MM.1S (cell line): ENCODE measurements at regions not wholly inside any gene's neighbourhood (a gene's known extent, or its start where the extent isn't known, plus 50 kb on each side); places are given as distances from the start of the nearest gene placed in this dataset.
"Not testable (repeated sequence)": the region's sequence is repeated elsewhere in the genome, so short reads cannot be mapped to it uniquely, and the experiment has no call there.

ENCODE experiments used
- DNase-seq: peaks from one replicate; pipeline ENCODE4 v3.0.0-alpha.2; 2015
- H2AFZ ChIP-seq: fragments of 300-600 bp; sonication (generic); 2 replicates; pipeline ENCODE4 v1.6.0; 2016; ENCODE audit warnings: antibody characterized with exemption, low read length
- H3F3A ChIP-seq: fragments of 300-600 bp; sonication (generic); 2 replicates; pipeline ENCODE4 v1.6.1; 2016; ENCODE audit warnings: mild to moderate bottlenecking, antibody characterized with exemption, low read length, moderate library complexity, mixed read lengths; ENCODE audit not compliant: insufficient read depth
- H3K27ac ChIP-seq: fragments of 300-600 bp; sonication (generic); 2 replicates; pipeline ENCODE4 v1.5.1; 2016; ENCODE audit warnings: mild to moderate bottlenecking, low read length
- H3K27me3 ChIP-seq: fragments of 300-600 bp; sonication (generic); replicated peaks from 2 replicates; pipeline ENCODE4 v1.6.0; 2016; ENCODE audit warnings: low read length; ENCODE audit not compliant: insufficient read depth
- H3K36me3 ChIP-seq: fragments of 300-600 bp; sonication (generic); replicated peaks from 2 replicates; pipeline ENCODE4 v1.6.1; 2016; ENCODE audit warnings: mild to moderate bottlenecking, low read length, mixed read lengths; ENCODE audit not compliant: insufficient read depth
- H3K4me1 ChIP-seq: fragments of 300-600 bp; sonication (generic); 2 replicates; pipeline ENCODE4 v1.6.1; 2016; ENCODE audit warnings: low read length, mixed read lengths
- H3K4me2 ChIP-seq: fragments of 300-600 bp; sonication (generic); 2 replicates; pipeline ENCODE4 v1.6.0; 2016; ENCODE audit warnings: low read depth, low read length
- H3K4me3 ChIP-seq: fragments of 300-600 bp; sonication (generic); 2 replicates; pipeline ENCODE4 v1.5.1; 2016; ENCODE audit warnings: low read length, mixed read lengths
- H3K79me2 ChIP-seq: fragments of 300-600 bp; sonication (generic); 2 replicates; pipeline ENCODE4 v1.6.1; 2016; ENCODE audit warnings: mixed run types, low read length, mixed read lengths
- H3K9ac ChIP-seq: fragments of 300-600 bp; sonication (generic); 2 replicates; pipeline ENCODE4 v1.6.1; 2016; ENCODE audit warnings: low read length, mixed read lengths
- H3K9me2 ChIP-seq: fragments of 300-600 bp; sonication (generic); replicated peaks from 2 replicates; pipeline ENCODE4 v1.6.1; 2016; ENCODE audit warnings: mild to moderate bottlenecking, low read length, mixed read lengths; ENCODE audit not compliant: insufficient read depth
- H3K9me3 ChIP-seq: fragments of 300-600 bp; sonication (generic); replicated peaks from 2 replicates; pipeline ENCODE4 v1.6.1; 2016; ENCODE audit warnings: mild to moderate bottlenecking, low read length, mixed read lengths; ENCODE audit not compliant: insufficient read depth
- H4K20me1 ChIP-seq: fragments of 300-600 bp; sonication (generic); 2 replicates; pipeline ENCODE4 v1.6.1; 2016; ENCODE audit warnings: mild to moderate bottlenecking, low read length, moderate library complexity, mixed read lengths; ENCODE audit not compliant: insufficient read depth
- EZH2 ChIP-seq: fragments of 300-600 bp; sonication (generic); optimal IDR thresholded peaks from 2 replicates; pipeline ENCODE3; 2017; ENCODE audit warnings: low read depth, mild to moderate bottlenecking, antibody characterized with exemption, low read length, mixed read lengths
- EZH2phosphoT487 ChIP-seq: fragments of 300-600 bp; sonication (generic); IDR thresholded peaks from 2 replicates; pipeline ENCODE4 v1.6.1; 2018; ENCODE audit warnings: antibody characterized with exemption, low read length
- TF ChIP-seq, protein P1 (sequence below): fragments of 300-600 bp; sonication (generic); IDR thresholded peaks from 2 replicates; pipeline ENCODE4 v1.5.1; 2016; ENCODE audit warnings: antibody characterized with exemption, low read length, mixed read lengths

DNA sequence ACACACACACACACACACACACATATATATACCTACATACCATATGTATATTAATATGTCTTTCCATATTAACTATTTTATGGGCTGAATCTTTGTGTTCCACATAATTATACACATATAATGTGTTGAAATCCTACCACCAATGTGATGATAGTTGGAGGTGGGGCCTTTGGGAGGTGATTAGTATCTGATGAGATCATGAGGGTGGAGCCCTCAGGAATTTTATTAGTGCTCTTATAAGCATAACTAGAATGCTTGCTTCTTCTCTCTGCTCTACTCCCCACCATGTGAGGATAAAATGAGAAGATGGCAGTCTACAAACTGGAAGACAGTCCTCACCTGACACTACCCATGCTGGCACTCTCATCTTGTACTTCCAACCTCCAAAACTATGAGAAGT lies 1193.5 kb upstream of the FLRT2 start:
- H3K4me1 ChIP-seq = no peaks in the 10 kb centered on the region
- H3K9ac ChIP-seq = no peak overlapping the region
- no peaks in the 10 kb centered on the region for H3K36me3 ChIP-seq
- H3K79me2 ChIP-seq = no peaks in the 10 kb centered on the region
- no peaks in the 10 kb centered on the region for H3F3A ChIP-seq
- H3K4me2 ChIP-seq = no peak overlapping the region
- H3K27ac ChIP-seq = no peak overlapping the region
- H3K9me3 ChIP-seq = no peaks in the 10 kb centered on the region
- no peak for DNase-seq
- no peaks in the 10 kb centered on the region for H3K9me2 ChIP-seq
- H4K20me1 ChIP-seq = no peaks in the 10 kb centered on the region
- no peak overlapping the region for H3K4me3 ChIP-seq
- H3K27me3 ChIP-seq = no peaks in the 10 kb centered on the region
- no peak overlapping the region for H2AFZ ChIP-seq
- TF ChIP-seq EZH2phosphoT487 (no peak), EZH2 (no peak)
- TF ChIP-seq, protein P1, sequence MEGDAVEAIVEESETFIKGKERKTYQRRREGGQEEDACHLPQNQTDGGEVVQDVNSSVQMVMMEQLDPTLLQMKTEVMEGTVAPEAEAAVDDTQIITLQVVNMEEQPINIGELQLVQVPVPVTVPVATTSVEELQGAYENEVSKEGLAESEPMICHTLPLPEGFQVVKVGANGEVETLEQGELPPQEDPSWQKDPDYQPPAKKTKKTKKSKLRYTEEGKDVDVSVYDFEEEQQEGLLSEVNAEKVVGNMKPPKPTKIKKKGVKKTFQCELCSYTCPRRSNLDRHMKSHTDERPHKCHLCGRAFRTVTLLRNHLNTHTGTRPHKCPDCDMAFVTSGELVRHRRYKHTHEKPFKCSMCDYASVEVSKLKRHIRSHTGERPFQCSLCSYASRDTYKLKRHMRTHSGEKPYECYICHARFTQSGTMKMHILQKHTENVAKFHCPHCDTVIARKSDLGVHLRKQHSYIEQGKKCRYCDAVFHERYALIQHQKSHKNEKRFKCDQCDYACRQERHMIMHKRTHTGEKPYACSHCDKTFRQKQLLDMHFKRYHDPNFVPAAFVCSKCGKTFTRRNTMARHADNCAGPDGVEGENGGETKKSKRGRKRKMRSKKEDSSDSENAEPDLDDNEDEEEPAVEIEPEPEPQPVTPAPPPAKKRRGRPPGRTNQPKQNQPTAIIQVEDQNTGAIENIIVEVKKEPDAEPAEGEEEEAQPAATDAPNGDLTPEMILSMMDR = no peak

DNA sequence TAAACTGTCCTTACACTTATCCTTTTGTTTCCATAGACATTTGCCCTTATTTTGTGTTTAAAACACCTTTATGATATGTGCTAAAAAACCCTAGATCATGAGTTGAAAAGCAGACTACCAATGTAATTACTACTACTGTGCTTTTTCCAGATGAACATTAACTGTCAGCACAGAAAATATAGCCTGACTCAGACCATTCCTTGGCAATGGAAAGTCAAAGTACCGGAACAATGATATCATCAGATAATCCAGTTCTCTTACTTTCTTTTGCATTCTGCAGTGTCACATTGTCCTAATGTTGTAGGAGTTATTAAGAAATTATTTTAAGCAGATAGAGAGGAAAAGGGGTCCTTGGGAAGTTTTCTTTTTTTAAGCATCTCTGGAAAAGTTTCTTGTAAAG lies 1189.0 kb upstream of the FLRT2 start:
- H3K27ac ChIP-seq = no peak overlapping the region
- no peak overlapping the region for H2AFZ ChIP-seq
- H3K4me3 ChIP-seq = no peak overlapping the region
- H3K36me3 ChIP-seq = no peaks in the 10 kb centered on the region
- H4K20me1 ChIP-seq = no peaks in the 10 kb centered on the region
- no peaks in the 10 kb centered on the region for H3K79me2 ChIP-seq
- H3K9ac ChIP-seq = no peak overlapping the region
- H3K27me3 ChIP-seq = no peaks in the 10 kb centered on the region
- no peaks in the 10 kb centered on the region for H3F3A ChIP-seq
- no peaks in the 10 kb centered on the region for H3K9me2 ChIP-seq
- H3K4me2 ChIP-seq = no peak overlapping the region
- H3K9me3 ChIP-seq = no peaks in the 10 kb centered on the region
- TF ChIP-seq, protein P1 = no peak
- TF ChIP-seq EZH2phosphoT487 = no peak
- no peak for TF ChIP-seq EZH2
- no peak for DNase-seq
- no peaks in the 10 kb centered on the region for H3K4me1 ChIP-seq

DNA sequence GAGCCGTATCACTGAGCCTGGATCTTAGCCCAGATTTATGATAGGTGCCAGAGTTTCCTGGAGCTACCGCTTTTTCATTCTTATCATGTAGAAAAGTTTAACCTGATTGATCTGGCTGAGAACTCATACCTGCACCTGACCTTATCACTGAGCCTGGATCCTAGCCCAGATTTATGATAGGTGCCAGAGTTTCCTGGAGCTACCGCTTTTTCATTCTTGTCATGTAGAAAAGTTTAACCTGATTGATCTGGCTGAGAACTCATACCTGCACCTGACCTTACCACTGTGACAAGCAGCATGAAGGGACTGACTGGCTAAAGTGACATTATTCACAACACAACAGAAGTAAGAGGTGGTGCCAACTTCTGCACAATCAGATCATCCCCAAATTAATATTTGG lies 1188.1 kb upstream of the FLRT2 start:
- not testable (repeated sequence) for H4K20me1 ChIP-seq, H3F3A ChIP-seq, H3K4me1 ChIP-seq, H3K9me2 ChIP-seq, DNase-seq, H3K36me3 ChIP-seq, H3K4me2 ChIP-seq, H3K9ac ChIP-seq, H3K9me3 ChIP-seq, H3K4me3 ChIP-seq, H3K27ac ChIP-seq, H2AFZ ChIP-seq, H3K27me3 ChIP-seq, H3K79me2 ChIP-seq

DNA sequence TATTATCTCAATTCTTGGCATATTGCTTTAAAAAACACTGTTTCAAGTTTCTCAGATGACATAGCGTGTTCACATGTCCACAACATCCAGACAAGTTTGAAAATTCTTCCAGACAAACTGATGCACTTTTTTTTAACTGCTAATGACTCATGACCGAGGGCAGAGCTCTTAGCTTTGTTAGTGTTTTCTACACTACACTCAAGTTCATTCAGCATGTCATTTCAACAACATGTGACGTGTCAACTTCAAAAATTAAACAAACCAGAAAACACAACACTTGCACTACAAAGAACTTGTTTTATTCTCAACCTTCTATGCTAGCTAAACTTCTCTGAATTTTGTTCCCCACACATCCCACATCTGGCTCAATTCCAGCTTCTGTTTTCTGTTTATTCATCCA lies 1186.3 kb upstream of the FLRT2 start:
- no peaks in the 10 kb centered on the region for H3K36me3 ChIP-seq
- H3K4me1 ChIP-seq = no peaks in the 10 kb centered on the region
- H2AFZ ChIP-seq = no peak overlapping the region
- no peak overlapping the region for H3K4me2 ChIP-seq
- no peaks in the 10 kb centered on the region for H3K79me2 ChIP-seq
- no peak for DNase-seq
- no peaks in the 10 kb centered on the region for H4K20me1 ChIP-seq
- no peaks in the 10 kb centered on the region for H3K27me3 ChIP-seq
- no peak overlapping the region for H3K4me3 ChIP-seq
- H3F3A ChIP-seq = no peaks in the 10 kb centered on the region
- no peaks in the 10 kb centered on the region for H3K9me2 ChIP-seq
- H3K9ac ChIP-seq = no peak overlapping the region
- no peak overlapping the region for H3K27ac ChIP-seq
- TF ChIP-seq EZH2 = no peak
- TF ChIP-seq, protein P1 = no peak
- no peak for TF ChIP-seq EZH2phosphoT487
- no peaks in the 10 kb centered on the region for H3K9me3 ChIP-seq
